ENCODE measurements at regions not wholly inside any gene's neighbourhood (a gene's known extent, or its start where the extent isn't known, plus 50 kb on each side); places are given as distances from the start of the nearest gene placed in this dataset.

- no peaks in the 10 kb centered on the region for H3K36me3 Mint-ChIP-seq (ENCODE audit: low read depth)
- DNase-seq (no peak), ATAC-seq (no peak)
- H3K9me3 Mint-ChIP-seq (ENCODE audit: low read depth): peaks cover 4% of the 10 kb centered on the region
- no peaks in the 10 kb centered on the region for H3K27me3 Mint-ChIP-seq
- POLR2A ChIA-PET: no interaction called here
- no peak overlapping the region for H3K4me3 Mint-ChIP-seq
- CTCF ChIA-PET: no interaction called here
- no peaks in the 10 kb centered on the region for H3K4me1 Mint-ChIP-seq
- intact Hi-C loops (cut with DNase I, micrococcal nuclease): no loop called here
- no peak overlapping the region for H3K27ac Mint-ChIP-seq
Observed at GRCh38 chrX:34072906-34073305, 59.2 kb downstream of the FAM47A start.

- Mint-ChIP-seq H3K4me1 (no peaks in the 10 kb centered on the region), H3K27me3 (no peaks in the 10 kb centered on the region), H3K9me3 (ENCODE audit: low read depth) (peaks cover 2% of the 10 kb centered on the region), H3K36me3 (ENCODE audit: low read depth) (no peaks in the 10 kb centered on the region), H3K4me3 (no peak overlapping the region), H3K27ac (no peak overlapping the region)
- ChIA-PET CTCF (interaction anchor here (0.6 kb wide), 1 partner anchor 18 kb away, joined by 3 read pairs; no protein-coding TSS in a partner anchor), POLR2A (no interaction called here)
- intact Hi-C loops (cut with DNase I, micrococcal nuclease): no loop called here
- no peak for DNase-seq
- ATAC-seq: no peak
Observed at GRCh38 chrX:34063616-34064015, 68.5 kb downstream of the FAM47A start.

GRCh38 chrX:34058005-34058404 is 74.1 kb downstream of the FAM47A start:
- H3K36me3 Mint-ChIP-seq (ENCODE audit: low read depth): no peaks in the 10 kb centered on the region
- no peaks in the 10 kb centered on the region for H3K4me1 Mint-ChIP-seq
- DNase-seq: no peak
- no peak for ATAC-seq
- no peaks in the 10 kb centered on the region for H3K27me3 Mint-ChIP-seq
- CTCF ChIA-PET: no interaction called here
- H3K27ac Mint-ChIP-seq: no peak overlapping the region
- POLR2A ChIA-PET: no interaction called here
- H3K4me3 Mint-ChIP-seq: no peak overlapping the region
- intact Hi-C loops (cut with DNase I, micrococcal nuclease): no loop called here
- H3K9me3 Mint-ChIP-seq (ENCODE audit: low read depth): no peaks in the 10 kb centered on the region

- Mint-ChIP-seq H3K9me3 (ENCODE audit: low read depth) (no peaks in the 10 kb centered on the region), H3K4me1 (no peaks in the 10 kb centered on the region), H3K27me3 (no peaks in the 10 kb centered on the region), H3K27ac (no peak overlapping the region), H3K4me3 (no peak overlapping the region), H3K36me3 (ENCODE audit: low read depth) (no peaks in the 10 kb centered on the region)
- POLR2A ChIA-PET: no interaction called here
- intact Hi-C loops (cut with DNase I, micrococcal nuclease): no loop called here
- no peak for DNase-seq
- no peak for ATAC-seq
- CTCF ChIA-PET: no interaction called here
Observed at GRCh38 chrX:34053931-34054330, 78.2 kb downstream of the FAM47A start.

All from activated CD4-positive, alpha-beta T cell treated with anti-CD3 and anti-CD28 coated beads for 36 hours (primary cell).